T-cell (primary cell): ENCODE measurements at regions not wholly inside any gene's neighbourhood (a gene's known extent, or its start where the extent isn't known, plus 50 kb on each side); places are given as distances from the start of the nearest gene placed in this dataset.
"Not testable (repeated sequence)": the region's sequence is repeated elsewhere in the genome, so short reads cannot be mapped to it uniquely, and the experiment has no call there.

Source experiments
- ATAC-seq, 4 experiments: fragments of 200-7000 bp in 3 of 4; fragments of 150-1000 bp in 1 of 4; cut with Tn5 transposase; replicated peaks in 1 of 4; 1 replicate in 3 of 4; 2 replicates in 1 of 4; pipeline ENCODE4 v1.10.0; 2021; ENCODE audit warnings: moderate library complexity in 3 of 4, mild to moderate bottlenecking in 2 of 4, moderate number of reproducible peaks in 1 of 4
- CTCF ChIA-PET, 2 donors: fragments of 300-600 bp; sonication (Branson Sonifier 250); formaldehyde crosslinking; loops; one replicate each; lab custom pipeline; 2022; ENCODE audit warnings: antibody characterized with exemption in 2 of 2; lab: Charles Lee
- POLR2A ChIA-PET, 2 donors: fragments of 300-600 bp; sonication (Branson Sonifier 250); formaldehyde crosslinking; loops; one replicate each; lab custom pipeline; 2022; ENCODE audit warnings: antibody characterized with exemption in 2 of 2; lab: Charles Lee
- DNase-seq, 35 experiments: peaks; one replicate each; pipeline versions ENCODE4 v3.0.0 to v3.0.0-alpha.2; 2013 to 2023
- H3K27ac ChIP-seq: one replicate; pipeline ENCODE4 v1.5.1; 2013; ENCODE audit warnings: low read length
- H3K27me3 ChIP-seq, 2 experiments: replicated peaks in 1 of 2; 1 replicate in 1 of 2; 2 replicates in 1 of 2; pipeline versions ENCODE4 v1.6.1 to v1.7.0; 2013; ENCODE audit warnings: low read length in 1 of 2, mixed read lengths in 1 of 2; ENCODE audit not compliant: control insufficient read depth in 2 of 2, insufficient read depth in 2 of 2; ENCODE audit errors: extremely low read depth in 1 of 2
- H3K36me3 ChIP-seq, 2 donors: 1 replicate in 1 of 2; 2 replicates in 1 of 2; pipeline versions ENCODE4 v1.6.1 to v1.7.0; 2013; ENCODE audit warnings: low read length in 1 of 2; ENCODE audit not compliant: control insufficient read depth in 2 of 2, insufficient read depth in 1 of 2; ENCODE audit errors: extremely low read depth in 1 of 2
- H3K4me1 ChIP-seq, 2 experiments: 1 replicate in 1 of 2; 2 replicates in 1 of 2; pipeline versions ENCODE4 v1.6.1 to v1.7.0; 2013; ENCODE audit warnings: low read length in 2 of 2, mixed read lengths in 1 of 2; ENCODE audit not compliant: insufficient read depth in 2 of 2, control insufficient read depth in 1 of 2; ENCODE audit errors: extremely low read depth in 1 of 2
- H3K4me3 ChIP-seq, 2 donors: 1 replicate in 1 of 2; 2 replicates in 1 of 2; pipeline versions ENCODE4 v1.5.1 to v1.7.0; 2013; ENCODE audit warnings: mild to moderate bottlenecking in 2 of 2, low read length in 1 of 2, moderate library complexity in 1 of 2; ENCODE audit not compliant: control insufficient read depth in 1 of 2; ENCODE audit errors: extremely low read depth in 1 of 2
- H3K9me3 ChIP-seq: 2 replicates; pipeline ENCODE4 v1.7.0; 2013
- H3K27ac Mint-ChIP-seq, 2 donors: one replicate each; pipeline ENCODE4 v1.8.0; 2020 to 2021; ENCODE audit warnings: mild to moderate bottlenecking in 2 of 2, mixed read lengths in 2 of 2
- H3K27me3 Mint-ChIP-seq, 2 donors: one replicate each; pipeline ENCODE4 v1.8.0; 2021 to 2022; ENCODE audit warnings: mixed read lengths in 2 of 2
- H3K36me3 Mint-ChIP-seq: one replicate; pipeline ENCODE4 v1.8.0; 2021; ENCODE audit warnings: mixed read lengths
- H3K4me1 Mint-ChIP-seq, 3 donors: one replicate each; pipeline ENCODE4 v1.8.0; 2020 to 2022; ENCODE audit warnings: mixed read lengths in 3 of 3, mild to moderate bottlenecking in 1 of 3
- H3K4me3 Mint-ChIP-seq, 3 donors: one replicate each; pipeline ENCODE4 v1.8.0; 2020 to 2022; ENCODE audit warnings: mild to moderate bottlenecking in 3 of 3, mixed read lengths in 3 of 3, moderate library complexity in 3 of 3
- H3K9me3 Mint-ChIP-seq, 3 donors: one replicate each; pipeline ENCODE4 v1.8.0; 2020 to 2022; ENCODE audit warnings: mixed read lengths in 3 of 3
- WGBS: methylation state at CpG from one replicate; pipeline ENCODE4 v1.1.5; 2013; ENCODE audit warnings: missing lambda C conversion rate; ENCODE audit not compliant: insufficient coverage; 5-methylcytosine and 5-hydroxymethylcytosine counted together

DNA sequence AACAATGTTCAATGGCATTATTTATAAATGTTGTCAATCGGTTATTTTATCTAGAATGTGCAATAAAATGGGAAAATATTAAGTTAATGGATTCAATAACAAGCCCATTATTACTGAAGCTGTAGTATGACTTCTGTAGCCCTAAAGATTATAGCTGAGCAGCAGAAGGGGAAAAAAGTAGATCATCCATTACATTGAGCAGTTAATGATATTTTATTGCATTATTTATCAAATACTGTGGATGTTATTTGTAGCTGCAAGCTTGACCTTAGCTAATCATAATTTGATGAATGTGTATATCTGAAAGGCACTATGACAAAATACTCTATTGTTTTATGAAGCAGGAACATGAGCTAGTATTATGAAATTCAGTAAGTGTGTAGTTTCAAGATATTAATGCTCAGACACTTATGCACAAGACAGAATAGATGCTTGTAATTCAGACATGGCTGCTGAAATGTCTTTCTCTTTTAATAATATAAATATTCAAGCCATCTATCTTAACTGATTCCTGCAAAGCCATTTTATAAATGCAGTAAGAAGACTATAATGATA is 131.5 kb upstream of the MGAT4C start:
- Mint-ChIP-seq H3K27me3 (no peaks in the 10 kb centered on the region), H3K4me1 (no peaks in the 10 kb centered on the region), H3K4me3 (no peak overlapping the region), H3K27ac (no peak overlapping the region), H3K9me3 (peaks cover 7 to 15% (median 15%) of the 10 kb centered on the region in 3 donors), H3K36me3 (no peaks in the 10 kb centered on the region)
- no peak for DNase-seq
- no peak for ATAC-seq
- H3K27ac ChIP-seq: no peak overlapping the region
- H3K4me3 ChIP-seq: no peak overlapping the region
- no peaks in the 10 kb centered on the region for H3K36me3 ChIP-seq
- WGBS: no CpG with 5 or more reads among the region's 1 CpG
- no peaks in the 10 kb centered on the region for H3K27me3 ChIP-seq
- ChIA-PET POLR2A (no interaction called here), CTCF (no interaction called here)
- H3K4me1 ChIP-seq: no peaks in the 10 kb centered on the region
- H3K9me3 ChIP-seq: no peaks in the 10 kb centered on the region

DNA sequence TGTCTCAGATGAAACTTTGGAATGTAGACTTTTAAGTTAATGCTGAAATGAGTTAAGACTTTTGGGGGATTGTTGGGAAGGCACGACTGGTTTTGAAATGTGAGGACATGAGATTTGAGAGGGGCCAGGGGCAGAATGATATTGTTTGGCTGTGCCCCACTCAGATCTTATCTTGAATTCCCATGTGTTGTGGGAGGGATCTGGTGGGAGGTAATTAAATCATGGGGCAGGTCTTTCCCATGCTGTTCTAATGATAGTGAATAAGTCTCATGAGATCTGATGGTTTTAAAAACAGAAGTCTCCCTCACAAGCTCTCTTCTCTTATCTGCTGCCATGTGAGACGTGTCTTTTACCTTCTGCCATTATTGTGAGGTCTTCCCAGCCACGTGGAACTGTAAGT is 127.6 kb upstream of the MGAT4C start:
- WGBS: 86% methylated on average over 1 of the region's 3 CpGs
- ATAC-seq, H3K4me3 ChIP-seq, H3K4me3 Mint-ChIP-seq, H3K27ac ChIP-seq, H3K4me1 Mint-ChIP-seq, H3K9me3 ChIP-seq, H3K36me3 Mint-ChIP-seq, H3K4me1 ChIP-seq, H3K27ac Mint-ChIP-seq, CTCF ChIA-PET, DNase-seq, H3K27me3 Mint-ChIP-seq, H3K36me3 ChIP-seq, POLR2A ChIA-PET, H3K27me3 ChIP-seq: not testable (repeated sequence)
- peaks cover 6 to 20% (median 16%) of the 10 kb centered on the region in 3 donors for H3K9me3 Mint-ChIP-seq

DNA sequence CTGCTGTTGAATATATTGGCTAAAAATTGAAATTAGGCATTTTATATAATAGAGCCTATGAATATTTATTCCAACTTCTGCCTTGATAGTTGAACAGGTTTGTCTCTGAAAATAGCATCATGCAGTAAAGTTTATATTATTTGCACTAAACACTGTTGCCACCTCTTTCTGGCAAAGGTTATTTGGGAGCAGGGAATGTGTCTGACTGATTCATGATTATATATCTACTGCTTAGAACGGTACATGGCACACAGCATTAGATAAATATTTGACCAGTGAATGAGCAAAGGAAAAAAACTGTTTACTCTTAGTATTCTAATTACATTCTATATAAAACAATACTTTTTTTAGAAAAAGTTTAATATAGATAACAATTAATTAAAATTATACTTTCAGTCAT is 123.1 kb upstream of the MGAT4C start:
- no peaks in the 10 kb centered on the region for H3K27me3 ChIP-seq
- Mint-ChIP-seq H3K4me1 (no peaks in the 10 kb centered on the region), H3K27me3 (no peaks in the 10 kb centered on the region), H3K36me3 (no peaks in the 10 kb centered on the region), H3K27ac (no peak overlapping the region), H3K4me3 (no peak overlapping the region), H3K9me3 (peaks cover 13 to 21% (median 17%) of the 10 kb centered on the region in 3 donors)
- no peaks in the 10 kb centered on the region for H3K4me1 ChIP-seq
- no peak overlapping the region for H3K4me3 ChIP-seq
- no peak for ATAC-seq
- no CpG with 5 or more reads among the region's 1 CpG for WGBS
- no peak overlapping the region for H3K27ac ChIP-seq
- CTCF ChIA-PET: no interaction called here
- no peaks in the 10 kb centered on the region for H3K9me3 ChIP-seq
- H3K36me3 ChIP-seq: no peaks in the 10 kb centered on the region
- POLR2A ChIA-PET: no interaction called here
- no peak for DNase-seq

DNA sequence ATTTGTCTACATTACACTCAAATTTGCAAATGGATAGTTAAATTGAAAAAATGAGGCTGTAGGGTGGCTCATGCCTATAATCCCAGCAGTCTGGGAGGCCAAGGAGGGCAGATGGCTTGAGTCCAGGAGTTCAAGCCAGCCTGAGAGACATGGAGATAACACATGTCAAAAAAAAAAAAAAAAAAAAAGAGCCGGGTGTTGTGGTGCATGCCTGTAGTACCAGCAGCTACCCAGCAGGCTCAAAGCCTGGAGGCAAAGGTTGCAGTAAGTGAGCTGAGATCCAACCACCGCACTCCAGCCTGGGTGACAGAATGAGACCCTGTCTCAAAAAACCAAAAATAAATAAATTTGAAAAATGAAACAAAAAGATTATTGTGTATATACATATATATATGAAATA is 119.9 kb upstream of the MGAT4C start:
- Mint-ChIP-seq H3K4me3 (no peak overlapping the region), H3K27ac (no peak overlapping the region), H3K27me3 (no peaks in the 10 kb centered on the region), H3K36me3 (no peaks in the 10 kb centered on the region), H3K4me1 (no peaks in the 10 kb centered on the region), H3K9me3 (peaks cover 4 to 7% (median 4%) of the 10 kb centered on the region in 3 donors)
- no peak overlapping the region for H3K4me3 ChIP-seq
- no peak overlapping the region for H3K27ac ChIP-seq
- ChIA-PET POLR2A (no interaction called here), CTCF (interaction anchor here in 1 of 2 donors (0.6 kb wide), 1 partner anchor 41 kb away, joined by 3 read pairs; no protein-coding TSS in a partner anchor)
- DNase-seq (no peak), ATAC-seq (no peak)
- WGBS: no CpG with 5 or more reads among the region's 2 CpGs
- H3K27me3 ChIP-seq: no peaks in the 10 kb centered on the region
- no peaks in the 10 kb centered on the region for H3K4me1 ChIP-seq
- H3K36me3 ChIP-seq: no peaks in the 10 kb centered on the region
- no peaks in the 10 kb centered on the region for H3K9me3 ChIP-seq

DNA sequence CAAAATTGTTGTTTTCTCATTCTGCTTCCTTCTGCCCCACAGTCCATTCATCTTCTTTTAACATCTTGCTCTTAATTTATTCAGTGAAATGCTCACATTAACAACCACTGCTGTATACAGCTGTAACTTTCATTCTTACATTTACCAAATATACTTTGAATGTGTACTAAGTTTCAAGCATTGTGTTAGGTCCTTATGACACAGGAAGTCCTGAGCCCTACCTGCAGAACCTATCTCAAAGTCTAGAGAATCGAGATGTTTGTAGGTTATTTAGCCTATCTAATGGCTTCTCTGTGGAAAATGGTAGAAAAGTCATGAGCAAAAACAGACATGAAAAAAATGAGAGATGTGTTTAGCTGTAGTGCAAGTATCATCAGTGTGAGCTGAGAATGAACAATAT is 117.6 kb upstream of the MGAT4C start:
- ChIA-PET CTCF (no interaction called here), POLR2A (no interaction called here)
- no peak for ATAC-seq
- Mint-ChIP-seq H3K27me3 (no peaks in the 10 kb centered on the region), H3K27ac (no peak overlapping the region), H3K36me3 (no peaks in the 10 kb centered on the region), H3K9me3 (peaks cover 4 to 7% (median 5%) of the 10 kb centered on the region in 3 donors), H3K4me3 (no peak overlapping the region), H3K4me1 (no peaks in the 10 kb centered on the region)
- Histone ChIP-seq H3K27me3 (no peaks in the 10 kb centered on the region), H3K4me3 (no peak overlapping the region), H3K36me3 (no peaks in the 10 kb centered on the region), H3K27ac (no peak overlapping the region), H3K9me3 (no peaks in the 10 kb centered on the region), H3K4me1 (no peaks in the 10 kb centered on the region)
- DNase-seq: no peak
- no CpG with 5 or more reads among the region's 1 CpG for WGBS

DNA sequence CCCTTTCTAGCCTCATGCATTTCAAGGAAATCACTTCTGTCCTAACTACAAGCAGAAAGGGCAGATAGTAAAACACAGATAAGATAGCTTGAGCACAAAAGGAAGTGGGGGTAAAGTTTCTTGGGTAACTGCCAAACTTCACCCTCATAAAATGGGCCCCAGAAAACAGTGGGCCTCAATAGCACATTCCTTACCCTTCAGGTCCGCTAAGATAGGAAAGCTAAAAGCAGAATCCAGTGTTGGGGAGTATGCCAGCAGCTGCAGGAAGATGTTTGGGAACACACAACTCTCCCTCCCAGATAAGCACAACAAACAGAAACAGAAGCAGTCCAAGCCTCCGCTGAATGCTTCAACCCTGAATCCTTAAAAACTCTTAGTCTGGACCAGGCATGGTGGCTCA is 110.9 kb upstream of the MGAT4C start:
- POLR2A ChIA-PET: no interaction called here
- Histone ChIP-seq H3K27me3 (no peaks in the 10 kb centered on the region), H3K36me3 (no peaks in the 10 kb centered on the region), H3K4me1 (no peaks in the 10 kb centered on the region), H3K4me3 (no peak overlapping the region), H3K9me3 (no peaks in the 10 kb centered on the region), H3K27ac (no peak overlapping the region)
- no peak overlapping the region for H3K4me3 Mint-ChIP-seq
- H3K4me1 Mint-ChIP-seq: no peaks in the 10 kb centered on the region
- H3K27me3 Mint-ChIP-seq: no peaks in the 10 kb centered on the region
- no peaks in the 10 kb centered on the region for H3K36me3 Mint-ChIP-seq
- peaks cover 6 to 26% (median 15%) of the 10 kb centered on the region in 3 donors for H3K9me3 Mint-ChIP-seq
- DNase-seq: no peak
- ATAC-seq: no peak
- no CpG with 5 or more reads among the region's 2 CpGs for WGBS
- CTCF ChIA-PET: no interaction called here
- no peak overlapping the region for H3K27ac Mint-ChIP-seq

DNA sequence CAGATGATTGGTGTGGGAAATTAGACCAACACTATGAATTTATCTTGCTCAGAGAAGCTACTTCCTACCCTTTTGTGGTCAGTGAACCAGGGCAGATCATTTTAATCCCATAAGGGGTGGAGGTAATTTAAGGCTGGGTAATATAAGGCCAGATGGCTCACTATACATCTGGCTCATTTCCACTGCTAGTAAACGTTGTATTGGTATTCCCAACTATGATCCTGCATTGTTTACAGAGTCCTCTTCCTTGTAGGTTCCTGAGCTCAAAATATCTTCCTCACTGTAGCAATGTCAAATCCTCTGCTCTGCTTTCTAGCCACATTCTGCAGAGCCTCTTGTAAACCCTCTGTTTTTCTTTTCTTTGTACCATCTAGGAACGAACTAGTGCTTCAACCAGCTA is 93.0 kb upstream of the MGAT4C start:
- Histone ChIP-seq H3K9me3 (peaks cover 3% of the 10 kb centered on the region), H3K27me3 (no peaks in the 10 kb centered on the region), H3K4me3 (no peak overlapping the region), H3K36me3 (no peaks in the 10 kb centered on the region), H3K4me1 (no peaks in the 10 kb centered on the region), H3K27ac (no peak overlapping the region)
- no peaks in the 10 kb centered on the region for H3K4me1 Mint-ChIP-seq
- H3K9me3 Mint-ChIP-seq: peaks cover under 1 to 8% (median 5%) of the 10 kb centered on the region in 3 donors
- ChIA-PET CTCF (no interaction called here), POLR2A (no interaction called here)
- WGBS: 45% methylated on average over 2 of the region's 2 CpGs
- H3K36me3 Mint-ChIP-seq: no peaks in the 10 kb centered on the region
- H3K27ac Mint-ChIP-seq: no peak overlapping the region
- ATAC-seq: no peak
- H3K4me3 Mint-ChIP-seq: no peak overlapping the region
- no peaks in the 10 kb centered on the region for H3K27me3 Mint-ChIP-seq
- DNase-seq: no peak
